Right lobe of liver (tissue), 4 donors: ENCODE measurements at regions not wholly inside any gene's neighbourhood (a gene's known extent, or its start where the extent isn't known, plus 50 kb on each side); places are given as distances from the start of the nearest gene placed in this dataset.

Experiments used
- CTCF ChIP-seq, 4 donors: fragments of 200-600 bp in 3 of 4; fragments of 450-650 bp in 1 of 4; IDR thresholded peaks; one replicate each; pipeline versions ENCODE4 v1.5.1 to v1.8.0; 2016 to 2022; ENCODE audit warnings: antibody characterized with exemption in 4 of 4, mild to moderate bottlenecking in 2 of 4
- POLR2A ChIP-seq: fragments of 450-650 bp; IDR thresholded peaks from one replicate; pipeline ENCODE4 v1.6.1; 2017; ENCODE audit warnings: antibody characterized with exemption, mild to moderate bottlenecking
- donor health status: DM: no; HTN: no; CAD: no.
- donor health status: DM: no; HTN: no; CAD: no.
- donor health status: DM: no; HTN: yes; CAD: no.

- TF ChIP-seq CTCF (IDR thresholded peaks at IDR 0.05) (no peak), POLR2A (no peak)
These were observed 365.5 kb downstream of the TNS3 start for GRCh38 chr7:47216439-47216838.
